HFF-Myc (cell line): ENCODE measurements at regions not wholly inside any gene's neighbourhood (a gene's known extent, or its start where the extent isn't known, plus 50 kb on each side); places are given as distances from the start of the nearest gene placed in this dataset.

Experiments
- DNase-seq: peaks from one replicate; pipeline ENCODE4 v3.0.0-alpha.2; 2011; ENCODE audit warnings: low read depth; ENCODE audit errors: extremely low read depth
- H3K4me3 ChIP-seq: replicated peaks from 2 replicates; pipeline ENCODE4 v1.5.1; 2011; ENCODE audit warnings: low read depth, mild to moderate bottlenecking, control low read depth, low read length
- TF ChIP-seq, protein P1 (sequence below): IDR thresholded peaks from 2 replicates; pipeline ENCODE4 v1.5.1; 2012; ENCODE audit warnings: mild to moderate bottlenecking, low read depth, low read length, control low read depth; ENCODE audit errors: missing control alignments

DNA sequence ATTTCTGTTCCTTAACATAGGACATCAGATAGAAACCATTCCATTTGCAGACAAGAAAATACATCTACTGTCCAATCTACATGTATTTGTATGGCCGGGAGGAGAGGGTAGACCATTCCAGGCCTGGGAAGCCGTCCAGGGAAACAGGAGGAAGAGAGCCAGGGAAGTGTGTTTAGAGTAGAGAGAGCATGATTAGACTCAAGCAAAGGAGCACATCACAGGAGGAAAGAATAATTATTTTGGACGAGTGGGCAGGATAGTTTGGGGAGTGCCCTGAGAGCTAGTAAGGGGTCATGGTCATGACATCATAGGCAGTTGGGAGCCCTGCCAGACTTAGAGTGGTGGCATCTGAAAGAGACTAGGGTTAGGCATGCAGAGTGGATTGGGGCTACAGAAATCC, 250.0 kb downstream of the HIVEP2 start:
- H3K4me3 ChIP-seq = no peak overlapping the region
- DNase-seq = no peak
- TF ChIP-seq, protein P1, sequence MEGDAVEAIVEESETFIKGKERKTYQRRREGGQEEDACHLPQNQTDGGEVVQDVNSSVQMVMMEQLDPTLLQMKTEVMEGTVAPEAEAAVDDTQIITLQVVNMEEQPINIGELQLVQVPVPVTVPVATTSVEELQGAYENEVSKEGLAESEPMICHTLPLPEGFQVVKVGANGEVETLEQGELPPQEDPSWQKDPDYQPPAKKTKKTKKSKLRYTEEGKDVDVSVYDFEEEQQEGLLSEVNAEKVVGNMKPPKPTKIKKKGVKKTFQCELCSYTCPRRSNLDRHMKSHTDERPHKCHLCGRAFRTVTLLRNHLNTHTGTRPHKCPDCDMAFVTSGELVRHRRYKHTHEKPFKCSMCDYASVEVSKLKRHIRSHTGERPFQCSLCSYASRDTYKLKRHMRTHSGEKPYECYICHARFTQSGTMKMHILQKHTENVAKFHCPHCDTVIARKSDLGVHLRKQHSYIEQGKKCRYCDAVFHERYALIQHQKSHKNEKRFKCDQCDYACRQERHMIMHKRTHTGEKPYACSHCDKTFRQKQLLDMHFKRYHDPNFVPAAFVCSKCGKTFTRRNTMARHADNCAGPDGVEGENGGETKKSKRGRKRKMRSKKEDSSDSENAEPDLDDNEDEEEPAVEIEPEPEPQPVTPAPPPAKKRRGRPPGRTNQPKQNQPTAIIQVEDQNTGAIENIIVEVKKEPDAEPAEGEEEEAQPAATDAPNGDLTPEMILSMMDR = no peak

DNA sequence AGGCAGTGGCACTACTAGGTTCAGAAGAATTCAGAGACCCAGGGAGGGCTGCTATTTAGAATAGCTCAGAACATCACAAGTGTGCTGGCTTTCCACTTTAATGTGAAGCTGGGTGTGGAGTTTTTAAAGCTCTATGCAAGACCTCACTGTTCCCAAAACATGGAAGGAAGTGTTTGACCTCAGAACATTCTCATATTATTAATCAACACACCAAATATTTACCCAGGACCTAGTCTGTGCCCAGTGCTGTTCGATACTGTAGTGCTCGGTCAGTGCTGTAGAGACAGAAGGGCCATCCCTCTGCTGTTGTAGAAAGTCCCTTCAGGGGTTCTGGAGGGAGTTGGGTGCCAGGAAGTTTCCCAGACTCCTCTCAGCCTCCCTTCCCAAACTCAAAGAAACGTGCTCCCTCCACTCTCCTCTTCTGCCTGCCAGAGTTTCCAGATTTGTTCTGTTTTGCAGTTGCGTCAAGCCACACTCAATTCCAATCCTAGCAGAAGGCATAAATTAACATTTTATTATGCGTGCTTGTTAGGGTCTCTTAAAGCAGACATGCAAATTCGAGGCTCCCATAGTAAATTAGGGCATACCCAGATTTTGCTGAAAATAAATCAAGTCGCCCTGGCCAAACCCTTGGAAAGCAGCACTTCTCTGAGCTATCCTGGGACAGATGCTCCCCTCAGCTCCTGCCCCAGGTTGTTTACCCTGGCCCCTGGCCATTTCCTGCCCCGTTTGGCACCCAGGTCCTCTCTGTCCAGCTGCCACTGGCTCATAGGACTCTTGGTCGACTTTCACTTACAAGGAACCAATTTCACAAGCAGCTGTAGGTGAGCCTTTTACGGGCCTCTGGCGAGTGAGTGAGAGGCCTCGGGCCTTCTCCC, 248.6 kb downstream of the HIVEP2 start:
- no peak overlapping the region for H3K4me3 ChIP-seq
- TF ChIP-seq, protein P1 = no peak
- no peak for DNase-seq

DNA sequence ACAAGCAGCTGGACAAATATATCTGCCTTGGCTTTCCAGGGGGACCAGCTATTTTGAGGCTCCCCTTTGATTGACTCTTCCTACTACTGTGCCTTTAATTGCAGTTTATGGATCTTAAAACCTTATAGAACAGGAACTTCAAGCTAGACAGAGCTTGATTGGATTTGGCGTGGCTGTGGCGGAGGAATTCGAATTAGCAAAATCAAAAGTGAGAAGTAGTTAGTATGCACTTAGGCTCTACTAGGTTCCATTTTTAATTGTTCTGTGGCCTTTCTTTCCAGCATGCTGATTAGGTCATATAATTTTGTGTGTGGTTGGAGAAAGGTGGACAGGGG, 248.0 kb downstream of the HIVEP2 start:
- DNase-seq = no peak
- H3K4me3 ChIP-seq = no peak overlapping the region
- TF ChIP-seq, protein P1 = no peak

DNA sequence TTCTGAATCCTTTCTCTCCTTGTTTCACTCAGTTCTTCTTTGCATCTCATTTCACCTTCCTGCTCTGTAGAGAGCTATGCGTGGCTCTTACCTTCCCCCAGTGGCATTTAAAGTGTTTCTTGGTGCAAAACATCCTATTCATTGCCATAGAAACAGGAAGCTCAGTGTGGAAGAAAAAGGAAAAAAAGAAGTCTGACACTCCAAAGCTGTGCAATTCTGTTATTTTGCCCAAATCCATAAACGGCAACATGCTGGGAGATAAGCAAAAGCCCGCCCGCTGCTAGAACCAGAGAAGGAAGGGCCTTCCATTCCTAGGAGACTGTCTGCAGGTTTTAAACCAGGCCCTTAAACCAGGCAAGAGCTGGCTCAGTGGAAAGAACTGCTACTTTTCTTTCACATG, 247.1 kb downstream of the HIVEP2 start:
- TF ChIP-seq, protein P1 = no peak
- no peak for DNase-seq
- H3K4me3 ChIP-seq = no peak overlapping the region

DNA sequence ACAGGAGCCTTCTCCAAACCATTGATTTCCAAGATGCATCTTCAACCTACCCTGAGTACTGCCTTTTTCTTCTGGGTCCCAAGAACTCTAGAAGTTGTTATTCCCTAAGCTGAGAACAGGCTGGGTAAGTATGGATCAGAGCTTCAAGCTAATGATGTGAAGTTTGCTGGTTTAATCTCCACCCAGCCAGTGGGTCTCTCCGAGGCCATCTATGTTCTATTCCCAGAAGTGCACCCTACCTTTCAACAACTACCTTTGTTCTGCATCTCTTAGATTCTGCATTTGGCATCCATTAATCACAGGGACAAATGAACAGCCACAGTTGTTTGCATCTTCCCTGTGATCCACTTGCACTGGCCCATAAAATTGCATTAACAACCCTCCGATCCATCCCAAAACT, 246.2 kb downstream of the HIVEP2 start:
- TF ChIP-seq, protein P1 = peak; percentile 15
- DNase-seq = no peak
- H3K4me3 ChIP-seq = no peak overlapping the region

DNA sequence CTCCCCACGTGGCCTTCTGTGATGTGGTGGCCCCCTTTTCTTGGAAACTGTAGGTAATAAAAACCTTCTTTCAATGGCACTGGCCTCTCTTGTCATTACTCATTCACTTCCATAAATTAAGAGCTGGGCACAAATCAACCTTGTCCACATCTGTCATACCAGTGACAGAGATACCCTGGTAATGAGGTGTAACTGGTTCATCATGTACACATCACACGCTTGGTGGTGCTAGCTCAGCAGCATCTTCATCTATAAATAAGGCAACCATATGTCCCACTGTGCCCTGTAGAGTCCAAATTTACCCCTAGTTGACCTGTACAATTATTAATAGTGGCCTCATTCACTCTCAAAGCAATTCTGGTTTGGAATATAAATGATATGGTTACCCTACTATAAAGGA, 245.6 kb downstream of the HIVEP2 start:
- TF ChIP-seq, protein P1 = no peak
- no peak for DNase-seq
- no peak overlapping the region for H3K4me3 ChIP-seq

DNA sequence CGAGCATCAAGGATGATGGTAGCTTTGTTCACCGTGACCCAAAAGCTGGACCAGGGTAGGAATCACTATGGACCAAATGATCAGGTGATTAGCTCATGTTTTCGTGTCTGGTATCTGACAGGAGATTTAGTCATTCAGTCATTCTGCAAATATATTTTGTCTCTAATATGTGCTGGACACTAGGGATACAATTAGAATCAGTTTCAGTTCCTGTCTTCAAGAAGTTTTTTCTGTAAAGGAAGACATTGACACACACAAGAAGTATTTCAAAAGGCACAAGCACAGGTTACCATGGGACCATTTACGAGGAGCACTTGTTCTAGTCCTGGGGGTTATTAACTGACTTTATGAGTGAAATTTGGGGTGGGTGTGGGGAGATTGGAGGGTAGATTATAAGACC, 244.9 kb downstream of the HIVEP2 start:
- H3K4me3 ChIP-seq = no peak overlapping the region
- TF ChIP-seq, protein P1 = no peak
- DNase-seq = no peak
